Left ventricle myocardium superior (tissue), 1 donor: ENCODE measurements at regions not wholly inside any gene's neighbourhood (a gene's known extent, or its start where the extent isn't known, plus 50 kb on each side); places are given as distances from the start of the nearest gene placed in this dataset.
"Not testable (repeated sequence)": the region's sequence is repeated elsewhere in the genome, so short reads cannot be mapped to it uniquely, and the experiment has no call there.

Experiments
- ATAC-seq: fragments of 200-7000 bp; cut with Tn5 transposase; one replicate; pipeline ENCODE4 v1.9.1; 2020; ENCODE audit warnings: mild to moderate bottlenecking, moderate library complexity
- DNase-seq: peaks from one replicate; pipeline ENCODE4 v3.0.0-alpha.2; 2020
- intact Hi-C: fragments of 100-400 bp; cut with micrococcal nuclease; formaldehyde crosslinking; loops from one replicate; pipeline ENCODE4 v1.11.0; 2022
- donor health status: DM: no; HTN: yes; CAD: no; lungs with severe emphysema.

GRCh38 chr7:73186589-73187309 is 100.9 kb upstream of the SPDYE9 start:
- DNase-seq, intact Hi-C loops, ATAC-seq: not testable (repeated sequence)

GRCh38 chr7:73176813-73177212 is 91.0 kb upstream of the SPDYE9 start:
- DNase-seq, intact Hi-C loops, ATAC-seq: not testable (repeated sequence)

- ATAC-seq, DNase-seq, intact Hi-C loops: not testable (repeated sequence)
Observed at GRCh38 chr7:73175322-73175721, 89.5 kb upstream of the SPDYE9 start.

GRCh38 chr7:73170902-73171301 is 85.1 kb upstream of the SPDYE9 start:
- DNase-seq, intact Hi-C loops, ATAC-seq: not testable (repeated sequence)

- ATAC-seq, intact Hi-C loops, DNase-seq: not testable (repeated sequence)
Observed at GRCh38 chr7:73170415-73170814, 84.6 kb upstream of the SPDYE9 start.

GRCh38 chr7:73166152-73166551 is 80.3 kb upstream of the SPDYE9 start:
- ATAC-seq, intact Hi-C loops, DNase-seq: not testable (repeated sequence)

- ATAC-seq, DNase-seq, intact Hi-C loops: not testable (repeated sequence)
Observed at GRCh38 chr7:73162680-73163079, 76.8 kb upstream of the SPDYE9 start.

- DNase-seq, ATAC-seq, intact Hi-C loops: not testable (repeated sequence)
Observed at GRCh38 chr7:73161727-73162126, 75.9 kb upstream of the SPDYE9 start.

- intact Hi-C loops, DNase-seq, ATAC-seq: not testable (repeated sequence)
Observed at GRCh38 chr7:73157169-73157661, 71.4 kb upstream of the SPDYE9 start.

GRCh38 chr7:73156510-73157168 is 70.8 kb upstream of the SPDYE9 start:
- intact Hi-C loops, ATAC-seq: not testable (repeated sequence)
- peak; percentile 8 for DNase-seq

GRCh38 chr7:73154586-73155038 is 68.8 kb upstream of the SPDYE9 start:
- DNase-seq, result peak; percentile 90
- ATAC-seq, result peak; percentile 97
- intact Hi-C loops, result not testable (repeated sequence)

- intact Hi-C loops, result not testable (repeated sequence)
- DNase-seq, result peak; percentile 25
- ATAC-seq, result peak; percentile 18
Observed at GRCh38 chr7:73153921-73154585, 68.2 kb upstream of the SPDYE9 start.

GRCh38 chr7:73148570-73148969 is 62.7 kb upstream of the SPDYE9 start:
- ATAC-seq, DNase-seq, intact Hi-C loops: not testable (repeated sequence)

GRCh38 chr7:73147681-73148080 is 61.8 kb upstream of the SPDYE9 start:
- DNase-seq, result not testable (repeated sequence)

GRCh38 chr7:73143993-73144392 is 58.2 kb upstream of the SPDYE9 start:
- DNase-seq, intact Hi-C loops, ATAC-seq: not testable (repeated sequence)

More at GRCh38 chr7:73147681-73148080, 61.8 kb upstream of the SPDYE9 start:
- intact Hi-C loops, ATAC-seq: not testable (repeated sequence)

- peak; percentile 36 for ATAC-seq
- intact Hi-C loops, DNase-seq: not testable (repeated sequence)
Observed at GRCh38 chr7:73137922-73138321, 52.1 kb upstream of the SPDYE9 start.
